ENCODE measurements at regions not wholly inside any gene's neighbourhood (a gene's known extent, or its start where the extent isn't known, plus 50 kb on each side); places are given as distances from the start of the nearest gene placed in this dataset.

DNA sequence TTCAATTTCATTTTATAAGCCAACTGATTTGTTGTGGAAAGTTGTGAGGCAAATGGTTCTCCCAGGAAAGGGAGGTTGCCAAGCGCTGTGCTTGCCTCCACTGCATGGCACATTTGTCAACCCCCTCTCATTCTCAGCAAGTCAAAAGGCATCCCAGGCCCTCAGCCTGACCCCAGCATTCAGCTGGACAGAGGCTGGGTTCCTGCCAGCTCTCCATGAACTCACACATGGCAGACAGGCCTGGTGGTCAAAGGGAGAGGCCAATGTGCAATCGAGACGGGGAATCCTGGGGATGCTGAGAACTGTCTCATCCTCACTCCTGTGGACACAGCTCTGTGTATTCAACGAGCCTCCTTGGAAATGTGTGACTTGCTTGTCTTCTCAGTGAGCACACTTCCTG, 106.0 kb upstream of the CDH4 start:
- no peak for DNase-seq (ENCODE audit: low read depth in 2 of 2)

DNA sequence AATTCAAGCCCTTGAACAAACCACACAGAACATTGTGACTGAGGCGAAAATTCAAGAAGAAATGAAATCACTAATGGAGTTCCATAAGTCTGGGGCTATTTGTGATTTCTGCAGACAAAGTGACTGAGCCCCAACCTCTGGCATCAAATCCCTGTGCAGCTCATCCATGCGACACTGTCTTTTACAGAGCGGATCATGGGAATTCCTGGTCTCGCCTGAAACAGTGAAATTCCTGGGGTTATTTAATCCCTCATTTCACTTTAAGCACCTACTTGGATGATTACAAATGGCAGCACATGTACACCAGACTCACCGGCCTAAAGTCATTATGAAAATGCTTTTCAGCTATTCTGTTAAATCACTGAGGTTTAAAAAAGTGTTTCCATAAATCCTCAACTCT, 102.4 kb upstream of the CDH4 start:
- DNase-seq (ENCODE audit: low read depth in 2 of 2), result no peak

DNA sequence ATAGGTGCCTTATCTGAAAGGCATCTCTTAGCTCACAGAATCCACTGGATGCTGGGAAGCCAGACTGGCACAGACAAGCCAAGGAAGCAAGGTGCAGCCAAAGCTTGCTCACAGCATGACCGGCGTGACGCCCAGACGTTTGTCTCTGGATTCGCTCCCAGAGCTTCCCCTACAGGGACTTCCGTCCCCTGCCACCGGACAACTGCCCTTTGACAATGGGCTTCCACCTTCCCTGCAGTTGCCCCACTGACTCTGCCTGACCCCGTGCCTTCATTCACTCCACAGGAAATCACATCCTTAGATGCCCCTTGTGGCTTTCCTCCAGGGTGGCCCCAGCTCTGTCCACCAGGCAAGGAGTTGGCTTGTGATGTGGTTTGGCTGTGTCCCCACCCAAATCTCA, 94.8 kb upstream of the CDH4 start:
- no peak for DNase-seq (ENCODE audit: low read depth in 2 of 2)

DNA sequence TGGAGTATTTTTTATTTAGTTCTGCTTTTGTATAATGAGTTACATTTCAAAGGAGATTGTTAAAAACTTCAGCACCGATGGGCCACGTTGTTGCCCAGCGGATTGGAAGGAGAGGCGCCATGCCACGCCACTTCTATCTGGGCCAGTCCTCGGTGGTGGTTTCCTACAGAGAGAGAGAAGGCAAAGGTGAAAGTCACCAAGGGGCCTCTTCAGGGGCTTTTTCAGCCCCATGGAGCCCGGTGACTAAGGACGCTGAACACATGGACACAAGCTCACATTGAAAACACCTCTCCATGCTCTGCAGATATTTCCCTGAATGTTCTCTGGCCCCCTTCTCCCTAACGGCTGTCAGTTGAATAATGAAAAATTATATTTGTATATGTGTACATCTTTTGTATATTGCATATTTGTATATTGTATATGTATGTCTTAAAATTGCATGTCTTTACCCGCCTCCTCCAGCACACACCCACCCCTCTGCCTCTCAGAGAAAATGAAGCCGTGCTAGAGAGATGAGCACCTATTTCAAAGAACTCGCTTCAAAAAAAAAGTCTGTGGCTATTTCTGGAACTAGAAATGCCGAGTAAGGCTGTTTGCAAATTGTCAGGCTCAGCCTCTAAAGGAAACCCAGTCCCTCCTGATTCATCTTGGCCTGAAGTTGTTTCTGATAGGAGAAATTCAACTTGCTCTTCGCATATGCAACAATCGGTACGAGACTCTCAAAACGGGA, 91.9 kb upstream of the CDH4 start:
- no peak for DNase-seq (ENCODE audit: low read depth in 2 of 2)

DNA sequence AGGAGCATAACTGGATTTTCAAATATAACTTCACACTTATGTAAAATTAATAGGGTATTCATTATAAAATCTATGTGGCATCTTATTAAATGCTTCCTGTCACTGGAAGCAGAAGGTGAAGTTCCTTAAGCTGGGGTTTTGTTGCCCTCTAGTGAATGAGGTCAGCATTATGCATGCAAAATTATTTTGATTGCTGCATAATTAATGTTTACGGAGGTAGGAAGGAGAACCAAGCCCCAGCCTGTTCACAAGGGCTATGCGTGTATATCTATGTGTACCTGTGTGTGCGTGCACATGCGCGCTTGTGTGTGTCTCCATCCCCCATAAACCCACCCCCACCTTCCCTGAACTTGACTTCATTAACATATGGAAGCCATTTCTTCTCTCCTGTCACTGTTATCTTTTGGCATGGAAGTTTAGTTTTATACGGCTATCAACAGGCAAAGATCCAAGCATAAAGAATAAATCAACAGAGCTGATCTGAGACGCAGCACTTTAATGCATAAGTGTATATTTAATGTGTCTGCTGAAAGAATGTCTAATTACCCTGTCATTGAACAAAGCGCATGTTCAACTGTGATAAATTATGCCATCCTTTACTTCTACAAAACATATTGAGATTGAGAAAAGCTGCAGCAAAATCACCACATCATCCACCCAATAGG, 90.2 kb upstream of the CDH4 start:
- DNase-seq (ENCODE audit: low read depth in 2 of 2), result no peak

DNA sequence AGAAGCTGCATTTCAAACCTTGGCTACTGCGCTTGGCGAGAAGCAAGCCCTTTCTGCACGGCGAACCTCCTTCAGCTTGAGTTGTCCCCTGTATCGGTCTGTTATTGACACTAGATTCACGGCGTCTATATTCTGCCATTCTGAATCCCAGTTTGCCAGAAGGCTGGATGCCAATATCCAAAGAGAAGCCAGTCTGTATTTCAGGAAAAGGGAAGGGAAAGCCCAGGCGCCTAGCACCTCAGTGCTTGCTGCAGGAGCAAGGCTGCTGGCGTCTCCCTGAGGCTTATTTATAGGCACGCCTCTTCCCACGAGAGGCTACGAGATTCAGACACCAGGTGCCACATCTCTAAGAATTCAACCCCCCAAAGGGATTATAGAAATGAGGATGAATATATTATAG, 89.6 kb upstream of the CDH4 start:
- DNase-seq (ENCODE audit: low read depth in 2 of 2), result no peak

DNA sequence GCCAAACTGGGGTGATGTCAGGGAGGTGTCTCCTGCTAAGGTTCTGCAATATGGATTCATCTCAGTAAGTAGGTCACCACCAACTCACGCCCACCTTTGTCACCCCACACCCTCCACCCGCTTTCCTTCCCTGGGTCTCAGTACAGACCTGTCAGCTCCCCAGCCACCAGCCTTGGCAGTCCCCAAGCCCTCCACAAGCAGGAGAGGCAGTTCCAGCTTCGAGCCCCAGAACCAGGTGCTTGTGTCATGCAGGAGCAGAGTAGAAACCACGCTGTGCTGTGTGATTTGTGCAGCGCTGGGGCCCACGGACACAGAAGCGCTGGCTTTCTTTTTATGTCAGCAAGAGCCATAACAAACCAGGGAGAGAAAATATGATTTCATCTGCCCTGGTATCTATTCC, 89.0 kb upstream of the CDH4 start:
- no peak for DNase-seq (ENCODE audit: low read depth in 2 of 2)

DNA sequence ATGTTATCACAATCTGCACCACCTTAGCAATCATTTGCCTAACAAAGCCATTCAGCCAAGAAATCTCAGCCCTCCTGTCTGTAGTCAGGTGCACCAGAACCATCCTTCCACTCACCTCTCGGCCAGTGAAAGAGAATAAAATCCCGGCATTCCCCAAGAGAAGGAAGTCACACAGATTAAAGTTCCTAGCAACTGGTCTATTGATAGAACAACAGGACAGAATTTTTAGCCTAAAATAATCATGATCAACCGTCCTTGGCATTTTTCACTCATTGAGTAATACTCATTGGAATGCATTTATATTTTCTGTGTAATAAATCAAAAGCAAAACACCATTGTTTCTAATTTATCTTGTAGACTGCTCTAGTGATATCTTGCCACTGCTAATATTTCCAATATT, 85.7 kb upstream of the CDH4 start:
- no peak for DNase-seq (ENCODE audit: low read depth in 2 of 2)

DNA sequence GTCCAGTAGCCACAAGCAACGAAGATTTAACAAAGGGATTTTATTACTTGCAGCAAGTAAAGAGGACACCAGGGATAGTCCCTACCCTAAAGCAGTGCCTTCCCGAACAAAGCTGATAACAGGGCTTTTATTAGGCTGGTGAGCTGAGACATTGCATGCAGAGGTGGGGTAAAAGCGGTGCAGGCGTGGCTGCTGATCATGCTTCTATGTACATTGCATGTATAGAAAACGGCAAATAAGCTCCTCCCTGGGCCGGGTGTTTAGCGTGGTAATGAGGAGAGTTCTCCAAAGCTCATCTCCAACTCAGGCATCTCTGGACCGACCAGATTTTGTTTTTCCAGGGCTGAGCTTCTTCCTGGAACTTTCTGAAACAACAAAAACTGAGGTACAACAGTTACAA, 83.5 kb upstream of the CDH4 start:
- DNase-seq (ENCODE audit: low read depth in 2 of 2), result no peak

DNA sequence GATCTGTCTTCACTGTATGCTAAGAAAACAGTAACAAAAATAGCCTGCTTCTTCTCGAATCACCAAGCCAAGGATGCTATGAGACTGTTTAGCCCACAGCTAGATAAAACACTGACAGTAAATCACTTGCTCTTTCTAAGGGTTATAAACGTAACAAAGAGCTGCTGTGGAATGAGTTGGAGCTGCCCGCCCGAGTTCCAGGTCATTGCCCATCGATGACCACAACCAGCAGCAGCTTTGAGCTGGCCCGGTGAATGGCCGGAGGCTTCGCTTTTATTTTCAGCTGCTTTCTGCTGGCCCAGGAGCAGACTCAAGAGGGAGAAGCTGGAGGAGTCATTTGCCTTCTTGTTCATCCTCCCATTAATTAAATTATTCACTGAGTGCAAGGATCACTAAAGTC, 82.2 kb upstream of the CDH4 start:
- no peak for DNase-seq (ENCODE audit: low read depth in 2 of 2)

DNA sequence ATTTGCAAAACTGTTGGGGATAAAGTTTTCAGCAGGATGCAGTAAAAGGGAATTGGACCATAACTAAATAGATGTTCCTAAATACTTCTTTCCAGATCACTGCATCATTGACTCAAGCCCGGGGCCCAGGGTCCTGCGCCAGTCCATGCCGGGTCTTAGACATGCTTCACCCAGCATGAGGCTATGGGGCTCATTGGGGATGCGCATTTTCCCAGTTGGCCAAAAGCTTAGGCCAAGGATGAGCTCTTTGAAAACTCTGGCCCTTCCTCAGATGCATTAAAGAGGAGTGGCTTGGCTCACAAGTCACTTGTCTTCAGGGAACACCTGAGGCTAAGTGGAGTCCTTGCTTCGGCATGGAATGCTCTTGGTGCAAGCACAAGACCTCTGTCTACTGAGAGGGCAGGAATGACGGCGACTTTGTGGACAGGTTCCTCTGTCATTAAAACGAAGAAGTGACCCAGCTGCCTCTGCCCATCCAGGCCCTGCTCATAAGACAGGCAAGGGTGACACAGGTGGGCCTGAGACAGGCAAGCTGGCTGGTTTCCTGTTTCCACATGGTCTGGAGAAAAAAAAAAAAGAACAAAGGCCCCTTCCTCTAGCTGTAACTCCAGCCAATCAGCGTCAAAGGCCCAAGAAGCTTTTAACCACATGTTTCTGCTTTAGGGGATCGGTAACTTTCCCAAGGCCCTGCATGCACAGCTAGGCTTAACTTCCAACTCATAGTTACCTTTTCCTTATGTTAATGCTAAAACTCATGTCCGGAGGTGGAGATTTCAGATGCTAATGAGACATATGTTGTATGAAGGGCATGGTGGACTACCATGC, 81.4 kb upstream of the CDH4 start:
- DNase-seq (ENCODE audit: low read depth in 2 of 2), result no peak

DNA sequence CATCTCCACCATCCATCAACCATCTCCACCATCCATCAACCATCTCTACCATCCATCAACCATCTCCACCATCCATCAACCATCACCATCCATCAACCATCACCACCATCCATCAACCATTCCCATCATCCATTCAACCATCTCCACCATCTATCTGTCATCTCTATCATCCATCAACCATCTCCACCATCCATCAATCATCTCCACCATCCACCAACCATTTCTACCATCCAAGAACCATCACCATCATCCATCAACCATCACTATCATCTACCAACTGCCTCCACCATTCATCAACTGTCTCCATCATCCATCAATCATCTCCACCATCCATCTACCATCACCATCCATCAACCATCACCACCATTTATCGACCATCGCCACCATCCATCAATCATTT, 78.8 kb upstream of the CDH4 start:
- DNase-seq (ENCODE audit: low read depth in 2 of 2), result no peak

DNA sequence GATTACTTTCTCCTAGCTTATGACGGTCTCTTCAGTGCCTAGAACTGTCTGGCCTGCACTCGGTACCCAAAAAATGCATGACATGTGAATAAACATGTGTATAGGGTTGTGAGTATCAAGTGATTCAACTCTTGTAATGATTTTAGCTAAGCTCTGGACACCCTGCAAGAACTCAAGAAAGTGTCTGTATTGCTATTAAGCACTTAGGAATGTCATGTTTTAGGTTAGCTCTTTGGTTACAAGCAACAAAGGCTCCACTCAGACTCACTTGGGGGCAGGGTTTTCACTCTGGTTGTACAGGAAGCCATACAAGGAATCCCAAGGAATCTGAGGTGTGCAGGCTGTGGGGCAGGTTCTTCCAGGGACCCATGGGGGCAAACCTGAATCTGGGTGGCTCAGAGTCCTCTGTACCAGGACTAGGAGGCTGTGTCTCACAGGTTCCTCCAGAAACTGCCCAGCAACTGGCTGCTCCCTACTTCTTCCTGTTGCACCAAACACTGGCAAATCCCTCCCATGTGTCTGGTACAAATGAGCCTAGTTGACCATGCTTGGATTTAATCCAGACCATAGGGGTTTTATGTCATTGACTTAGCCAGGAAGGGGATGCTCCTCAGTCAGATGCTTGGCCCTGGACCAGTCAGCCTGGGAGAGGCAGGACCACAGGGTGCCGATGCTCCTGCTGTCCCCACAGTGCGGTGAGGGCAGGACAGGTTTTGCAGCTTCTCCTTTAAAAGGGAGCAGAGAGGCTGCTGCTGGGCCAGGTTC, 77.9 kb upstream of the CDH4 start:
- no peak for DNase-seq (ENCODE audit: low read depth in 2 of 2)

DNA sequence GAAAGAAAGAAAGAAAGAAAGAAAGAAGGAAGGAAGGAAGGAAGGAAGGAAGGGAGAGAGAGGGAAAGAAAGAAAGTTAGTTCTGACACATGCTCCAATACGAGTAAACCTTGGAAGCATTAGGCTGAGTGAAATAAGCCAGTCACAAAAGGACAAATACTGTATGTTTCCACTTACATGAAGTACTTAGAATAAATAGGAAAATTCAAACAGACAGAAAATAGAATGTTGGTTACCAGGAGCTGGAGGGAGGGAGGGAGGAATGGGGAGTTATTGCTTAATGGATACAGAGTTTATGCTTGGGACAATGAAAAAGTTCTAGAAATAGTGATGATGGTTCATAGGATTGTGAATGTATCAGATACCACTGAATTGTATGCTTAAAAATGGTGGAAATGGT, 75.2 kb upstream of the CDH4 start:
- DNase-seq (ENCODE audit: low read depth in 2 of 2), result no peak

DNA sequence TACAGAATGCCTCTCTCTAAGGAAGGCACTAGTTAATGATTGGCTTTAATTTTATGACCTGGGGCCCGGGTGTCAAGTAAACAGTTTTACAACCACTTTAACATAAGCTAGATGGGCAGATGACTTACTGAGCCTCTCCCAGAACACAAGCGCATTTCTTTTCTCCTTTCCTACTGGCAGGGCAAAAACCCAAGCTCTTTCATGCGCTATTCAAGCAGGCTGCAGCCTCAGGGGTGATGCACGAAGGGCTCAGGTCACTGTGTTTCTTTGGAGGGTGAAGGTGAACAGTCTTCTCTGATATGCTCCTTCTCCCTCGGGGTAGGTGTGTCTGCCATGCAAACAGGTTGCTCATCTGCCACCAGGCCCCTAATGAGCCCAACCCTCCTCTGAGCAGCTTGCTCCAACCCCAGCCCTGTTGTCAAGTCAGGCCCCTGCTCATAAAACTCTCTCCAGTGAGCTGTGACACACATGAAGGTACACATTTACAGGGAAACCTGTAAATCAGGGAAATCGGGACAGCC, 73.5 kb upstream of the CDH4 start:
- no peak for DNase-seq (ENCODE audit: low read depth in 2 of 2)

DNA sequence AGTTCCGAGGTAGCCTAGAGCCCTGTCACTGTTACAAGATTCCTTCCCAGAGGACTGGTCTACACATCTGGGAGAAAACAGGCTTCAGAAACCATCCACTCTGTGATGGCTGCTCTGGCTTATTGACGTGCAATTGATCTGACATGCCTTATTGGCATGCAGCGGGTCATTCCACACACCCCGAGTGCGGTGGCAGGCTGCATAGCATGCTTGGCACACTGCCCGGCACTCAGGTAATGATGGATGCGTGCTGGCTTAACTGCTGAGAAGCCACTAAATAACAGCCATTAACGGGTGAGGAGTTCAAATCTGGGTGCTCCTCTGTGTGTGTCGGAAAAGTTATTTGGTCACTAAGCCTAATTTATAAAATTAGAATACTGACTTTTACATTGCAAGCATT, 67.9 kb upstream of the CDH4 start:
- DNase-seq (ENCODE audit: low read depth in 2 of 2), result no peak

DNA sequence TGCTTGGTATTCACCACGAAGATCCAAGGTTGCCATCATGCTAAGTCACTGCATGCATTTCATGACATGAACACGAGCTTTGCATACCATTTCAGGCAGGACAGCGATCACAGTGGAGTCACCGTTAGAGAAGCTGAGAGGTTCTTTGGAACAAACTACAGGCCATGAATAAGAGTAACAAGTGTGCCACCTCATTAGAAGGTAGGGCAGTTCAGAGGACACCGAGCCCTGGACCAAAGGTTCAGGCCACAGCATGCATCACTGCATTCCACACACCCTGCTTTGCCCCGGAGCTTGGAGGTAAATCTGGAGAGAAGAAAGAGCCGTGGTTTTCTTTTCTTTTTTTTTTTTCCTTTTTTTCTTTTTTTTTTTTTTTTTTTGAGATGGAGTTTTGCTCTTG, 66.9 kb upstream of the CDH4 start:
- DNase-seq (ENCODE audit: low read depth in 2 of 2), result no peak

DNA sequence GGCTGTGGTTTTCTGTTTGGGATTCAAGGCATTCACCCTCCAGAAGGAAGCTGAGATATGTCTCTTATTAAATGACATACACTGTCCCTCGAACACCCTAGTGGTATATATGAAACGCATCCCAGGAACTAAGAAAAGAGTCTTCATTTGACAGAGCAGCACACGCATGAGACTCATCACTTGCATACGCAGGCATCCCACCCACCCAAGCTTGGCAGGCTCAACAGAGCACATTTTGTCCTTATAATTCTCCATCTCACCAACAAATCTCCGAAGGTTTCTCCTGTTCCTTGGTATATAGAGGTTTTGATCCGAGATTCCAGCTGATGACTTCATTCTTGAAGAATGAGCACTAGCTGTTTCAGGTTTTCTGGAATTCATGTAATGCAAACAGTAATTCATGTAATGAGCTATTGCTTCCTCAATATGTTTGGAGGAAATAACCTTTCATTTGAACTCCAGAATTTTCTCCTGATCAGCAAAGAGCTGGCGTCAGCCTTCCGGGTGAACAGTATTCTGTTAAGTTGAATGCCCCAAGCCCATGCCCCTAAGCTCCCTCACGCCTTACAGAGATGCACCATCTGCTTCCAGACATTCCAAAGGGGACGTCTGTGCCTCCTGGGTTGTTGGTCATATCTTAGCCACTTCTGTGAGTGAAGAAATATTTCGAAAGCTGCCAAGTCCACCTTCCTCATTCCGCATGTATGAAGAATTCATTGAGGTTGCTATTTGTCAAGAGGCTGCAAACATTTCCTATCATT, 66.0 kb upstream of the CDH4 start:
- no peak for DNase-seq (ENCODE audit: low read depth in 2 of 2)

DNA sequence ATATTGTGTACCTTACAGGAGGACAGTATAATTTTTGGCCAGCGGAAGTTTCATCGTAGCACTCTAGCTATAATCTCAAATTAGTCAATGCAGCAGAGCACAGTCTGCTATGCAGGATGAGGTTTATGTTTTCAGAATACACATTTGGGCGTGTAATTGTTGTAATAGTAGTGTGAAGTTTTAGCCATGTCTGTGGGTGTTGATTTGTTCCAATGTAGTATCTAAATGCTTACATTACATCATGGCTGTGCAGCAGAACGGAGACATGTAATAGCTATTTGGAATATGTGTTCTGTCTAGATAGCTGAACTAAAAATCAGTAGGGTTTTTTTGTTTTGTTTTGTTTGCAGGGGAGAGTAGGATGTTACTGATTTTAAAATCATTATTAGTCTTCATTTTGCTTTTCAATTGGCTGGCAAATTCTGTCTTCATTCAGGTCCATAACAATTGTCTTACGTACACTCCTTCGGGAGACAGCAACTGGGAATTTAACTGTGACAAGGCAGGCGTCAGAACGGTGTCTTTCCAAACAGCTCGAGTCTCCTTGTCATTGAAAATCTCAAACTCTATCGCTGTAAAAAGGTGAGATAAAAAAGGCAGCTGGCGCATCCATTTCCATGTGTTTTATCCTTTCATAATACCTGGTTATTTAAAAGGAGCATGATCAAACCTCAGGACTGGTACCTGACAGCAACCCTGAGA, 65.1 kb upstream of the CDH4 start:
- DNase-seq (ENCODE audit: low read depth in 2 of 2), result no peak

DNA sequence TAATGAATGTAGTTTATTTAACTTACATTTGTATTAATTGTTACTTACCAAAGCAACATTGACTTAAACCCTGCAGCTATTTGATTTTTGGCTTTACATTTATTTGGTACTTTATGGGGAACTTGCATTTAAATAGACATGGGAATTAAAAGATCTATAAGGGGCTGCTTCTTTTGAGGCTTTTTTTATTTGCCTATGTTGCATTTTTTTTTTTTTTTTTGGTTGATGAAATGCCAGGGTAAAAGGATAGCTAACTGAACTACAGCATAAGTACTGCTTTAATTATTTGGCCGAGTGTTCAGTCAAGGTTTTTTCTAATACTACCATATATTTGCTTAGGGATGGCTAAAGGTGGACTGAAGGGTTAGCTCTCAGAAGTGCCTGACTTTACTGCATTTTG, 62.5 kb upstream of the CDH4 start:
- DNase-seq (ENCODE audit: low read depth in 2 of 2), result no peak

DNA sequence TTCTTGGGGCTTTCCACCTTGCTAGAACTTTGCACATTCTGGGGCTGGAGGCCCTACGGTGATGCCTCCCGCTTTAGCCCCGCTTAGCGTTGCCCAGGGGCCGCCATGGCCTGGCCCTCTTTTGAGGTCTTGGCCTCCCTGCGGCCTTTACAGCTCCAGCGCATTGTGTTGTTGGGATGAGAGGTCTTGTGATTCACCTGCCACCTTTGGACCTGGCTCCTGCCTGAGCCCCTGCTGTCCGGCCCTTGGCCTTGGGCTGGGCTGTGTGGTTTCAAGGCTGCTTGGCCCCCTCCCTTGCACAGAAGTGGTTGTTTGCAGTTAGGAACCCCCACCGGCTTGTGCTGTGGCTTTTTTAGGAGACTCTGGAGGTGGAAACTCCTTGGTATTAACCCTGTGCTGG, 61.0 kb upstream of the CDH4 start:
- DNase-seq (ENCODE audit: low read depth in 2 of 2), result no peak

All from stimulated activated CD8-positive, alpha-beta memory T cell treated with anti-CD3 and anti-CD28 coated beads, Interleukin-2, amount 100 ng/mL, for 48 hours (primary cell).